GM23338 (cell line): ENCODE measurements at regions not wholly inside any gene's neighbourhood (a gene's known extent, or its start where the extent isn't known, plus 50 kb on each side); places are given as distances from the start of the nearest gene placed in this dataset.
A peak's percentile ranks its signal among the peaks of the same experiment; 100 is the strongest.

Experiments
- ATAC-seq: fragments of 200-7000 bp; cut with Tn5 transposase; 3 replicates; pipeline ENCODE4 v1.9.1; 2020
- DNase-seq: peaks from one replicate; pipeline ENCODE4 v3.0.0-alpha.2; 2015; ENCODE audit warnings: low spot score
- H2AFZ ChIP-seq: fragments of 200-600 bp; sonication (generic); 2 replicates; pipeline ENCODE4 v1.8.0; 2016; ENCODE audit warnings: antibody characterized with exemption, mild to moderate bottlenecking, moderate library complexity
- H3F3A ChIP-seq: fragments of 200-600 bp; sonication (generic); replicated peaks from 2 replicates; pipeline ENCODE4 v1.8.0; 2017; ENCODE audit warnings: antibody characterized with exemption, mixed run types, low read depth
- H3K27ac ChIP-seq: fragments of 200-600 bp; sonication (generic); 2 replicates; pipeline ENCODE4 v1.6.1; 2016; ENCODE audit warnings: low read depth
- H3K27me3 ChIP-seq: fragments of 200-600 bp; sonication (generic); 2 replicates; pipeline ENCODE4 v1.8.0; 2016; ENCODE audit warnings: mild to moderate bottlenecking, mixed run types, moderate library complexity; ENCODE audit not compliant: insufficient read depth
- H3K36me3 ChIP-seq: fragments of 200-600 bp; sonication (generic); 2 replicates; pipeline ENCODE4 v1.8.0; 2016; ENCODE audit warnings: mild to moderate bottlenecking; ENCODE audit not compliant: insufficient read depth
- H3K4me1 ChIP-seq: fragments of 200-600 bp; sonication (generic); 2 replicates; pipeline ENCODE4 v1.8.0; 2016; ENCODE audit warnings: mild to moderate bottlenecking, moderate library complexity; ENCODE audit not compliant: insufficient read depth
- H3K4me2 ChIP-seq: fragments of 200-600 bp; sonication (generic); 2 replicates; pipeline ENCODE4 v1.7.1; 2017; ENCODE audit warnings: mixed run types
- H3K4me3 ChIP-seq: fragments of 200-600 bp; sonication (generic); 2 replicates; pipeline ENCODE4 v1.6.1; 2016; ENCODE audit warnings: mixed run types
- H3K79me2 ChIP-seq: fragments of 200-600 bp; sonication (generic); replicated peaks from 2 replicates; pipeline ENCODE4 v1.8.0; 2017; ENCODE audit warnings: mild to moderate bottlenecking; ENCODE audit not compliant: insufficient read depth
- H3K9me2 ChIP-seq: fragments of 200-600 bp; sonication (generic); 2 replicates; pipeline ENCODE4 v1.8.0; 2017; ENCODE audit not compliant: insufficient read depth
- H4K20me1 ChIP-seq: fragments of 200-600 bp; sonication (generic); replicated peaks from 2 replicates; pipeline ENCODE4 v1.8.0; 2017; ENCODE audit warnings: mild to moderate bottlenecking; ENCODE audit not compliant: insufficient read depth
- H3K27ac Mint-ChIP-seq: 2 replicates; pipeline ENCODE4 v1.8.0; 2020; ENCODE audit warnings: inconsistent platforms, mild to moderate bottlenecking, moderate library complexity, mixed read lengths
- H3K27me3 Mint-ChIP-seq: 3 replicates; pipeline ENCODE4 v1.8.0; 2022; ENCODE audit warnings: low read depth, mild to moderate bottlenecking, moderate library complexity, mixed read lengths, inconsistent platforms; ENCODE audit not compliant: insufficient read depth, poor library complexity
- H3K36me3 Mint-ChIP-seq: 3 replicates; pipeline ENCODE4 v1.8.0; 2021; ENCODE audit warnings: low read depth, mild to moderate bottlenecking, inconsistent platforms, moderate library complexity, mixed read lengths
- H3K4me1 Mint-ChIP-seq: 3 replicates; pipeline ENCODE4 v1.8.0; 2020; ENCODE audit warnings: mild to moderate bottlenecking, inconsistent platforms, mixed read lengths
- H3K4me3 Mint-ChIP-seq: 3 replicates; pipeline ENCODE4 v1.8.0; 2021; ENCODE audit warnings: moderate library complexity, mild to moderate bottlenecking, inconsistent platforms, mixed read lengths
- H3K9me3 Mint-ChIP-seq: 3 replicates; pipeline ENCODE4 v1.8.0; 2020; ENCODE audit warnings: moderate library complexity, mild to moderate bottlenecking, inconsistent platforms, mixed read lengths
- CREB1 ChIP-seq: fragments of 250-450 bp; sonication (Bioruptor Pico); IDR thresholded peaks from 2 replicates; pipeline ENCODE4 v1.5.0; 2020; ENCODE audit warnings: low read depth, mild to moderate bottlenecking, moderate library complexity
- ETS1 ChIP-seq: IDR thresholded peaks from 2 replicates; pipeline ENCODE4 v1.6.1; 2016; ENCODE audit warnings: antibody characterized with exemption
- EZH2 ChIP-seq: fragments of 200-600 bp; sonication (generic); IDR thresholded peaks from one replicate; pipeline ENCODE4 v1.8.0; 2017; ENCODE audit warnings: antibody characterized with exemption, mild to moderate bottlenecking, low read depth; ENCODE audit not compliant: unreplicated experiment
- EZH2phosphoT487 ChIP-seq: fragments of 200-600 bp; sonication (generic); IDR thresholded peaks from one replicate; pipeline ENCODE4 v1.8.1; 2018; ENCODE audit warnings: antibody characterized with exemption; ENCODE audit not compliant: unreplicated experiment
- NANOG ChIP-seq: IDR thresholded peaks from 2 replicates; pipeline ENCODE4 v1.6.1; 2016; ENCODE audit warnings: antibody characterized with exemption, borderline replicate concordance
- POLR2AphosphoS5 ChIP-seq: IDR thresholded peaks from 2 replicates; pipeline ENCODE4 v1.6.1; 2016; ENCODE audit warnings: antibody characterized with exemption, low read depth
- STAT1 ChIP-seq: IDR thresholded peaks from one replicate; pipeline ENCODE4 v1.6.1; 2016; ENCODE audit warnings: antibody characterized with exemption; ENCODE audit not compliant: unreplicated experiment
- ZNF114 ChIP-seq: fragments of 250-450 bp; sonication (Bioruptor Pico); IDR thresholded peaks from 2 replicates; pipeline ENCODE4 v1.5.0; 2020; ENCODE audit warnings: mild to moderate bottlenecking, moderate library complexity
- ZNF462 ChIP-seq: fragments of 250-450 bp; sonication (Bioruptor Pico); IDR thresholded peaks from 2 replicates; pipeline ENCODE4 v1.5.0; 2020; ENCODE audit warnings: mild to moderate bottlenecking, moderate library complexity

GRCh38 chr4:36471903-36472302 is 190.5 kb downstream of the DTHD1 start:
- Histone ChIP-seq H3K9me2 (no peaks in the 10 kb centered on the region), H2AFZ (no peak overlapping the region), H3K4me1 (peaks cover 7% of the 10 kb centered on the region; the same call in 1 of the 2 replicates), H4K20me1 (no peaks in the 10 kb centered on the region), H3K27ac (no peak overlapping the region), H3F3A (no peaks in the 10 kb centered on the region), H3K36me3 (no peaks in the 10 kb centered on the region), H3K27me3 (no peaks in the 10 kb centered on the region), H3K4me2 (no peak overlapping the region), H3K4me3 (no peak overlapping the region), H3K79me2 (no peaks in the 10 kb centered on the region)
- H3K27ac Mint-ChIP-seq = no peak overlapping the region
- DNase-seq = no peak
- peaks cover 2% of the 10 kb centered on the region for H3K27me3 Mint-ChIP-seq
- no peaks in the 10 kb centered on the region for H3K36me3 Mint-ChIP-seq
- no peak for TF ChIP-seq ETS1
- H3K9me3 Mint-ChIP-seq = no peaks in the 10 kb centered on the region
- H3K4me1 Mint-ChIP-seq = peaks cover 6% of the 10 kb centered on the region
- no peak for ATAC-seq
- no peak overlapping the region for H3K4me3 Mint-ChIP-seq

GRCh38 chr4:36476135-36476534 is 194.7 kb downstream of the DTHD1 start:
- H3K4me1 ChIP-seq = no peaks in the 10 kb centered on the region
- H3K27ac ChIP-seq = no peak overlapping the region
- ATAC-seq = no peak
- TF ChIP-seq STAT1 = no peak
- no peak for TF ChIP-seq EZH2phosphoT487
- TF ChIP-seq ZNF462 (CRISPR knock-in tag) = no peak
- TF ChIP-seq CREB1 (CRISPR knock-in tag) = no peak
- no peak for TF ChIP-seq NANOG
- no peak for TF ChIP-seq ZNF114 (CRISPR knock-in tag)
- TF ChIP-seq EZH2 = no peak
- no peak for TF ChIP-seq POLR2AphosphoS5
- H3K4me2 ChIP-seq = no peak overlapping the region
- no peak for DNase-seq
- no peaks in the 10 kb centered on the region for H3F3A ChIP-seq
- H3K79me2 ChIP-seq = no peaks in the 10 kb centered on the region
- H4K20me1 ChIP-seq = no peaks in the 10 kb centered on the region
- H3K27me3 ChIP-seq = no peaks in the 10 kb centered on the region
- Mint-ChIP-seq H3K4me3 (no peak overlapping the region), H3K4me1 (0 out of 3 replicates have a peak, but pooled peaks cover 2% of the 10 kb centered on the region), H3K27me3 (no peaks in the 10 kb centered on the region), H3K27ac (no peak overlapping the region), H3K9me3 (no peaks in the 10 kb centered on the region), H3K36me3 (no peaks in the 10 kb centered on the region)
- H3K9me2 ChIP-seq = no peaks in the 10 kb centered on the region
- H3K4me3 ChIP-seq = no peak overlapping the region
- no peaks in the 10 kb centered on the region for H3K36me3 ChIP-seq
- peak overlapping the region; percentile 11; the same call in 1 of the 2 replicates for H2AFZ ChIP-seq
